ENCODE measurements at regions not wholly inside any gene's neighbourhood (a gene's known extent, or its start where the extent isn't known, plus 50 kb on each side); places are given as distances from the start of the nearest gene placed in this dataset.

DNA sequence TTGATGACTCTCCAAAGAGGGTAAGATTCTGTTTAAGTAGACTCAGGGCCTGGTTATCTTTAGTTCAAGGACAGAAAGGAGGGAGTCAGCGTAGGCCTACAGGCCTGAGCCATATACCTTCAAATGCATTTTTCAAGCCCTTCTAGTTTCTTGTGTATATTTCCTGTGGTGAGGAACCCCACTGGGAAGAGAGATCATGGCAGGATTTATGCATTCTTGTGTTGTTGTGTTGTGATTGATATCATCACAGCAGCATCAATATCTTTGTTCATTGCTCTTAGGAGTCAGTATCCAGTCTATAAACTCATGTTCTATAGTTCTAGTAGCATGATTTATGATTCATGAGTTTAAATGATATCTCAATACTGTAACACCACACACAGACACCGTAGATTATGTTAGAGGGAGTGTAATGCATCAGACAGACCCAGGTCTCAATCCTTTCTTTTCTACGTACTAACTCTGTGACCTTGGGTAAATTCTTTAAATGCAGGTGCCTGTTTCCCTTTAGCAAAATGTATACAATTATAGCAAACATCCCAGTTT is 427.5 kb downstream of the PDCD6IP start:
- no peak overlapping the region for H3K27ac ChIP-seq (replicated peaks)
- H3K27me3 ChIP-seq (ENCODE audit: insufficient read depth, poor library complexity, severe bottlenecking) = no peaks in the 10 kb centered on the region
- TF ChIP-seq CTCF (IDR thresholded peaks at IDR 0.05; ENCODE audit: insufficient read depth, low read length) (no peak), GABPA (IDR thresholded peaks at IDR 0.05; ENCODE audit: low read depth) (no peak), POLR2AphosphoS5 (IDR thresholded peaks at IDR 0.05; ENCODE audit: low read depth) (no peak), SPI1 (IDR thresholded peaks at IDR 0.05; ENCODE audit: borderline replicate concordance, low read depth) (no peak), REST (IDR thresholded peaks at IDR 0.05; ENCODE audit: insufficient replicate concordance, low read depth) (no peak)
- no peak overlapping the region for H3K4me3 ChIP-seq (replicated peaks; ENCODE audit: insufficient read depth, low read length)
- no peak for DNase-seq (ENCODE audit: low read depth in 1 of 2, low spot score in 1 of 2)

- DNase-seq (ENCODE audit: low read depth in 1 of 2, low spot score in 1 of 2) = no peak
- no peak for TF ChIP-seq POLR2AphosphoS5 (IDR thresholded peaks at IDR 0.05; ENCODE audit: low read depth)
- TF ChIP-seq SPI1 (IDR thresholded peaks at IDR 0.05; ENCODE audit: borderline replicate concordance, low read depth) = no peak
- TF ChIP-seq CTCF (IDR thresholded peaks at IDR 0.05; ENCODE audit: insufficient read depth, low read length) = no peak
- no peak for TF ChIP-seq GABPA (IDR thresholded peaks at IDR 0.05; ENCODE audit: low read depth)
- TF ChIP-seq REST (IDR thresholded peaks at IDR 0.05; ENCODE audit: insufficient replicate concordance, low read depth) = no peak
- Histone ChIP-seq H3K27ac (replicated peaks) (no peak overlapping the region), H3K27me3 (ENCODE audit: insufficient read depth, poor library complexity, severe bottlenecking) (no peaks in the 10 kb centered on the region), H3K4me3 (replicated peaks; ENCODE audit: insufficient read depth, low read length) (no peak overlapping the region)
These were observed 431.4 kb downstream of the PDCD6IP start for GRCh38 chr3:34229876-34230275.

DNA sequence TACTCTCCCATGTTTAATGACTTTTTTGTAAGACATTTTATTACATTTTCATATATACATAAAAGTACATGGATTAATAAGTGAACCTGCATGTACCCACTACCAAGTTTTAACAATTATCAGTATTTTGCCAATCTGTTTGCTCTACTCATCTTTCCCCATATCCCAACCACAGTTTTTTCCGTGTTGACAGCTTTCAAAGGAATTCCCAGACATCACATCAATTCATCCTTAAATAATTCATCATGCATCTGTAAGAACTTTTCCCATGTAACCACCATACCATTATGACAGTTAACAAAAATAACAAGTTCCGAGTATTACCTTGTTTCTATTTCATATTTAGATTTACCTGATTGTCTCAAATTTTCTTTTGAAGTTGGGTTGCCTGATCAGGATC is 436.7 kb downstream of the PDCD6IP start:
- Histone ChIP-seq H3K4me3 (replicated peaks; ENCODE audit: insufficient read depth, low read length) (no peak overlapping the region), H3K27ac (replicated peaks) (no peak overlapping the region), H3K27me3 (ENCODE audit: insufficient read depth, poor library complexity, severe bottlenecking) (no peaks in the 10 kb centered on the region)
- DNase-seq (ENCODE audit: low read depth in 1 of 2, low spot score in 1 of 2) = no peak
- no peak for TF ChIP-seq REST (IDR thresholded peaks at IDR 0.05; ENCODE audit: insufficient replicate concordance, low read depth)
- no peak for TF ChIP-seq SPI1 (IDR thresholded peaks at IDR 0.05; ENCODE audit: borderline replicate concordance, low read depth)
- no peak for TF ChIP-seq CTCF (IDR thresholded peaks at IDR 0.05; ENCODE audit: insufficient read depth, low read length)
- TF ChIP-seq GABPA (IDR thresholded peaks at IDR 0.05; ENCODE audit: low read depth) = no peak
- TF ChIP-seq POLR2AphosphoS5 (IDR thresholded peaks at IDR 0.05; ENCODE audit: low read depth) = no peak

All from HL-60 (cell line).